ENCODE measurements at regions not wholly inside any gene's neighbourhood (a gene's known extent, or its start where the extent isn't known, plus 50 kb on each side); places are given as distances from the start of the nearest gene placed in this dataset.

- no peaks in the 10 kb centered on the region for H3K9me3 ChIP-seq (ENCODE audit: control insufficient read depth in 1 of 2, insufficient read depth in 1 of 2, low read depth in 1 of 2, low read length in 2 of 2)
- CTCF ChIA-PET = no interaction called here
- intact Hi-C loops (cut with micrococcal nuclease) = no loop called here
- H3K4me2 ChIP-seq (ENCODE audit: low read length) = no peak overlapping the region
- TF ChIP-seq SP1 (IDR thresholded peaks at IDR 0.05; ENCODE audit: low read depth) (no peak), EGR1 (IDR thresholded peaks at IDR 0.05; ENCODE audit: low read depth) (no peak), REST (IDR thresholded peaks at IDR 0.05; ENCODE audit: low read depth) (no peak), SIN3A (IDR thresholded peaks at IDR 0.05; ENCODE audit: low read depth) (no peak), TCF7L2 (IDR thresholded peaks at IDR 0.05; ENCODE audit: borderline replicate concordance, extremely low read depth, insufficient read depth, insufficient read length) (no peak), MAX (IDR thresholded peaks at IDR 0.05) (no peak)
- H4K20me1 ChIP-seq (ENCODE audit: insufficient read depth) = no peaks in the 10 kb centered on the region
- no peak for ATAC-seq
- no TSS peak for BruUV-seq (replicated peaks)
- DNase-seq (ENCODE audit: low read depth, low spot score) = no peak
- no peak overlapping the region for H3K4me3 ChIP-seq (replicated peaks in 1 of 2; ENCODE audit: low read depth in 1 of 2, low read length in 2 of 2)
- H3K27me3 ChIP-seq (ENCODE audit: insufficient read depth, low read length) = no peaks in the 10 kb centered on the region
- no peak overlapping the region for H3K27ac ChIP-seq (ENCODE audit: low read depth, low read length)
- H3K4me1 ChIP-seq (ENCODE audit: control insufficient read depth in 1 of 2, insufficient read depth in 2 of 2, low read length in 2 of 2) = peaks cover 0 to 6% of the 10 kb centered on the region in 2 experiments; a peak in 1 of 4 replicates
- POLR2A ChIA-PET = no interaction called here
- H3K36me3 ChIP-seq (ENCODE audit: control insufficient read depth in 1 of 2, insufficient read depth in 2 of 2, low read length in 2 of 2) = no peaks in the 10 kb centered on the region
- H2AFZ ChIP-seq (ENCODE audit: low read depth, low read length, poor library complexity, severe bottlenecking) = no peak overlapping the region
- H3K79me2 ChIP-seq (ENCODE audit: insufficient read depth, low read length) = no peaks in the 10 kb centered on the region
- no peak overlapping the region for H3K9ac ChIP-seq (ENCODE audit: low read length)
- no peaks in the 10 kb centered on the region for H3K9me2 ChIP-seq (ENCODE audit: insufficient read depth)
- RAD21 ChIA-PET (ENCODE audit: low non-redundant PET in 1 of 2, low total read pairs in 2 of 2, uncharacterized antibody in 2 of 2, unreplicated experiment in 2 of 2) = no interaction called here
Observed at GRCh38 chr1:78274814-78275213, 216.0 kb upstream of the PTGFR start.

GRCh38 chr1:78275456-78275855, 215.3 kb upstream of the PTGFR start:
- POLR2A ChIA-PET = no interaction called here
- no peaks in the 10 kb centered on the region for H3K9me3 ChIP-seq (ENCODE audit: control insufficient read depth in 1 of 2, insufficient read depth in 1 of 2, low read depth in 1 of 2, low read length in 2 of 2)
- H3K9me2 ChIP-seq (ENCODE audit: insufficient read depth) = no peaks in the 10 kb centered on the region
- H3K4me1 ChIP-seq (ENCODE audit: control insufficient read depth in 1 of 2, insufficient read depth in 2 of 2, low read length in 2 of 2) = peaks cover 0 to 6% of the 10 kb centered on the region in 2 experiments; a peak in 1 of 4 replicates
- H4K20me1 ChIP-seq (ENCODE audit: insufficient read depth) = no peaks in the 10 kb centered on the region
- H3K4me3 ChIP-seq (replicated peaks in 1 of 2; ENCODE audit: low read depth in 1 of 2, low read length in 2 of 2) = no peak overlapping the region
- no peak overlapping the region for H3K9ac ChIP-seq (ENCODE audit: low read length)
- ATAC-seq (no peak), DNase-seq (ENCODE audit: low read depth, low spot score) (no peak)
- H3K79me2 ChIP-seq (ENCODE audit: insufficient read depth, low read length) = no peaks in the 10 kb centered on the region
- intact Hi-C loops (cut with micrococcal nuclease) = no loop called here
- H3K27ac ChIP-seq (ENCODE audit: low read depth, low read length) = no peak overlapping the region
- no TSS peak for BruUV-seq (replicated peaks)
- H3K27me3 ChIP-seq (ENCODE audit: insufficient read depth, low read length) = no peaks in the 10 kb centered on the region
- no peak overlapping the region for H3K4me2 ChIP-seq (ENCODE audit: low read length)
- no peak for TF ChIP-seq EZH2 (IDR thresholded peaks at IDR 0.05)
- no peak for TF ChIP-seq MAX (IDR thresholded peaks at IDR 0.05)
- no peak for TF ChIP-seq SP1 (IDR thresholded peaks at IDR 0.05; ENCODE audit: low read depth)
- no peak for TF ChIP-seq SIN3A (IDR thresholded peaks at IDR 0.05; ENCODE audit: low read depth)
- TF ChIP-seq RAD21 (IDR thresholded peaks at IDR 0.05; ENCODE audit: low read depth) = no peak
- TF ChIP-seq FOSL1 (IDR thresholded peaks at IDR 0.05; ENCODE audit: low read depth) = no peak
- no peak for TF ChIP-seq CTCF (IDR thresholded peaks at IDR 0.05 in 2 of 3, conservative IDR thresholded peaks at IDR 0.05 in 1 of 3; ENCODE audit: borderline replicate concordance in 1 of 3, insufficient read depth in 1 of 3, low read depth in 2 of 3, low read length in 2 of 3)
- TF ChIP-seq ZFX (IDR thresholded peaks at IDR 0.05) = no peak
- TF ChIP-seq SRF (IDR thresholded peaks at IDR 0.05; ENCODE audit: low read depth) = no peak
- TF ChIP-seq ZNF274 (IDR thresholded peaks at IDR 0.05; ENCODE audit: low read depth, low read length) = no peak
- RAD21 ChIA-PET (ENCODE audit: low non-redundant PET in 1 of 2, low total read pairs in 2 of 2, uncharacterized antibody in 2 of 2, unreplicated experiment in 2 of 2) = no interaction called here
- no peaks in the 10 kb centered on the region for H3K36me3 ChIP-seq (ENCODE audit: control insufficient read depth in 1 of 2, insufficient read depth in 2 of 2, low read length in 2 of 2)
- no peak overlapping the region for H2AFZ ChIP-seq (ENCODE audit: low read depth, low read length, poor library complexity, severe bottlenecking)
- CTCF ChIA-PET = interaction anchor here (0.7 kb wide), 1 partner anchor 43 kb away, joined by 3 read pairs; no protein-coding TSS in a partner anchor

All from HCT116 (cell line).